GM12892 (cell line): ENCODE measurements at regions not wholly inside any gene's neighbourhood (a gene's known extent, or its start where the extent isn't known, plus 50 kb on each side); places are given as distances from the start of the nearest gene placed in this dataset.

ENCODE experiments used
- POLR2A ChIP-seq: IDR thresholded peaks from 2 replicates; pipeline ENCODE4 v1.6.1; 2011; ENCODE audit warnings: low read depth, low read length, control low read depth
- POLR2AphosphoS5 ChIP-seq: IDR thresholded peaks from 2 replicates; pipeline ENCODE4 v1.6.1; 2011; ENCODE audit warnings: low read depth, low read length, control low read depth
- TAF1 ChIP-seq: IDR thresholded peaks from 2 replicates; pipeline ENCODE4 v1.6.1; 2011; ENCODE audit warnings: low read depth, mild to moderate bottlenecking, control low read depth, low read length, borderline replicate concordance

DNA sequence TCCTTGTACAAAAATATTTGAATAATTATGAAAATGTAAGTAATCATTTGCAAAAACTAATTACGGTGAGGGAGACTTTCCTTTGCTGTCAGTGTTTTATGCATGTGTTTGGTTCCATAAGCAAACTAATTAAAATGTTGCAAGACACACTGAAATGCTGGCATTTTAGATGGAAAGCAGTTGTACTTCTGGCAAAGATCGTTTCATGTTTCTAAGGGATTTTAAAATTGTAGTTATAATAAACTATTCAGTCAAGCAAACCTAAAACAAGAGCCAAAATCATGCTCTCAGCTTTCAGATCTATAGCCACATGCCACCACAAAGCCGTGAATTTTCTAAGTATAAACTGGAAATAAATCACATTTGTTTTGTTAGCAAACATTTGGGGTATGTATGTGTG lies 240.1 kb upstream of the ZNF385D start:
- TF ChIP-seq POLR2A (no peak), TAF1 (no peak), POLR2AphosphoS5 (no peak)
